Natural killer cell treated with Interleukin-12 subunit alpha and Interleukin-12 subunit beta and Interleukin-15 and Interleukin-18, amount 100 ng/mL, for 72 hours (primary cell): ENCODE measurements at regions not wholly inside any gene's neighbourhood (a gene's known extent, or its start where the extent isn't known, plus 50 kb on each side); places are given as distances from the start of the nearest gene placed in this dataset.

ENCODE experiments used
- ATAC-seq, 2 donors: fragments of 150-1000 bp; cut with Tn5 transposase in 1 of 2; sonication (Bioruptor Pico), chemical (Tn5 transposase) in 1 of 2; 2 replicates each; pipeline ENCODE4 v1.10.0; 2021
- DNase-seq: peaks from one replicate; pipeline ENCODE4 v3.0.0; 2022; ENCODE audit warnings: low spot score
- H3K27ac Mint-ChIP-seq, 2 donors: 1 replicate in 1 of 2; 2 replicates in 1 of 2; pipeline ENCODE4 v1.8.0; 2022; ENCODE audit warnings: mixed read lengths in 2 of 2, mild to moderate bottlenecking in 1 of 2, moderate library complexity in 1 of 2
- H3K27me3 Mint-ChIP-seq, 2 donors: 1 replicate in 1 of 2; 2 replicates in 1 of 2; pipeline ENCODE4 v1.8.0; 2022; ENCODE audit warnings: mixed read lengths in 2 of 2
- H3K36me3 Mint-ChIP-seq: one replicate; pipeline ENCODE4 v1.8.0; 2022; ENCODE audit warnings: mixed read lengths
- H3K4me1 Mint-ChIP-seq, 2 donors: 1 replicate in 1 of 2; 2 replicates in 1 of 2; pipeline ENCODE4 v1.8.0; 2022; ENCODE audit warnings: low read depth in 2 of 2, mixed read lengths in 2 of 2, mild to moderate bottlenecking in 1 of 2
- H3K4me3 Mint-ChIP-seq: one replicate; pipeline ENCODE4 v1.8.0; 2022; ENCODE audit warnings: mixed read lengths
- H3K9me3 Mint-ChIP-seq: 2 replicates; pipeline ENCODE4 v1.8.0; 2022; ENCODE audit warnings: mixed read lengths

- Mint-ChIP-seq H3K4me3 (no peak overlapping the region), H3K36me3 (no peaks in the 10 kb centered on the region), H3K27me3 (no peaks in the 10 kb centered on the region), H3K4me1 (no peaks in the 10 kb centered on the region), H3K9me3 (no peaks in the 10 kb centered on the region), H3K27ac (no peak overlapping the region)
- ATAC-seq (no peak), DNase-seq (no peak)
Observed at GRCh38 chr16:72554935-72555334, 383.0 kb upstream of the PMFBP1 start.

- H3K4me3 Mint-ChIP-seq, result no peak overlapping the region
Observed at GRCh38 chr16:72552654-72553053, 380.7 kb upstream of the PMFBP1 start.

GRCh38 chr16:72551649-72552048, 379.7 kb upstream of the PMFBP1 start:
- no peak overlapping the region for H3K4me3 Mint-ChIP-seq
- no peaks in the 10 kb centered on the region for H3K27me3 Mint-ChIP-seq
- no peak overlapping the region for H3K27ac Mint-ChIP-seq
- no peaks in the 10 kb centered on the region for H3K4me1 Mint-ChIP-seq
- ATAC-seq (no peak), DNase-seq (no peak)
- peaks cover 8% of the 10 kb centered on the region for H3K36me3 Mint-ChIP-seq
- H3K9me3 Mint-ChIP-seq, result no peaks in the 10 kb centered on the region

More at GRCh38 chr16:72552654-72553053, 380.7 kb upstream of the PMFBP1 start:
- Mint-ChIP-seq H3K27ac (no peak overlapping the region), H3K4me1 (no peaks in the 10 kb centered on the region), H3K9me3 (no peaks in the 10 kb centered on the region), H3K27me3 (no peaks in the 10 kb centered on the region), H3K36me3 (peaks cover 5% of the 10 kb centered on the region)
- no peak for DNase-seq
- ATAC-seq, result no peak

- no peak for DNase-seq
- Mint-ChIP-seq H3K4me3 (no peak overlapping the region), H3K27me3 (no peaks in the 10 kb centered on the region), H3K4me1 (no peaks in the 10 kb centered on the region), H3K36me3 (peaks cover 13% of the 10 kb centered on the region), H3K9me3 (peaks cover 4% of the 10 kb centered on the region), H3K27ac (no peak overlapping the region)
- ATAC-seq, result no peak
Observed at GRCh38 chr16:72549878-72550277, 377.9 kb upstream of the PMFBP1 start.

- ATAC-seq (no peak), DNase-seq (no peak)
- H3K9me3 Mint-ChIP-seq, result peaks cover 4% of the 10 kb centered on the region
- H3K4me1 Mint-ChIP-seq, result no peaks in the 10 kb centered on the region
- H3K27ac Mint-ChIP-seq, result no peak overlapping the region
- H3K27me3 Mint-ChIP-seq, result no peaks in the 10 kb centered on the region
- H3K36me3 Mint-ChIP-seq, result peaks cover 6% of the 10 kb centered on the region
- H3K4me3 Mint-ChIP-seq, result no peak overlapping the region
Observed at GRCh38 chr16:72542102-72542501, 370.1 kb upstream of the PMFBP1 start.

- DNase-seq (no peak), ATAC-seq (no peak)
- Mint-ChIP-seq H3K9me3 (no peaks in the 10 kb centered on the region), H3K27ac (no peak overlapping the region), H3K4me3 (no peak overlapping the region), H3K4me1 (no peaks in the 10 kb centered on the region), H3K36me3 (no peaks in the 10 kb centered on the region), H3K27me3 (no peaks in the 10 kb centered on the region)
Observed at GRCh38 chr16:72537664-72538063, 365.7 kb upstream of the PMFBP1 start.

GRCh38 chr16:72536723-72537435, 364.9 kb upstream of the PMFBP1 start:
- no peak overlapping the region for H3K27ac Mint-ChIP-seq
- H3K4me3 Mint-ChIP-seq, result no peak overlapping the region
- no peak for ATAC-seq
- no peaks in the 10 kb centered on the region for H3K9me3 Mint-ChIP-seq
- DNase-seq, result no peak
- H3K4me1 Mint-ChIP-seq, result no peaks in the 10 kb centered on the region
- no peaks in the 10 kb centered on the region for H3K36me3 Mint-ChIP-seq
- H3K27me3 Mint-ChIP-seq, result no peaks in the 10 kb centered on the region

GRCh38 chr16:72532906-72533410, 361.0 kb upstream of the PMFBP1 start:
- Mint-ChIP-seq H3K27me3 (peaks cover 0 to 4% of the 10 kb centered on the region in 2 donors), H3K4me3 (no peak overlapping the region), H3K9me3 (peaks cover 4% of the 10 kb centered on the region), H3K27ac (no peak overlapping the region), H3K36me3 (peaks cover 5% of the 10 kb centered on the region), H3K4me1 (no peaks in the 10 kb centered on the region)
- DNase-seq (no peak), ATAC-seq (no peak)

- Mint-ChIP-seq H3K36me3 (peaks cover 5% of the 10 kb centered on the region), H3K27me3 (peaks cover 0 to 4% of the 10 kb centered on the region in 2 donors), H3K27ac (no peak overlapping the region), H3K4me3 (no peak overlapping the region), H3K4me1 (no peaks in the 10 kb centered on the region), H3K9me3 (peaks cover 4% of the 10 kb centered on the region)
- DNase-seq (no peak), ATAC-seq (no peak)
Observed at GRCh38 chr16:72530434-72530833, 358.5 kb upstream of the PMFBP1 start.

GRCh38 chr16:72523087-72523486, 351.1 kb upstream of the PMFBP1 start:
- ATAC-seq (no peak), DNase-seq (no peak)
- Mint-ChIP-seq H3K36me3 (peaks cover under 1% of the 10 kb centered on the region), H3K27me3 (peaks cover 0 to 1% of the 10 kb centered on the region in 2 donors), H3K9me3 (no peaks in the 10 kb centered on the region), H3K27ac (no peak overlapping the region), H3K4me1 (no peaks in the 10 kb centered on the region), H3K4me3 (no peak overlapping the region)

- no peaks in the 10 kb centered on the region for H3K36me3 Mint-ChIP-seq
- H3K4me1 Mint-ChIP-seq, result no peaks in the 10 kb centered on the region
- no peaks in the 10 kb centered on the region for H3K27me3 Mint-ChIP-seq
- ATAC-seq (no peak), DNase-seq (no peak)
- no peak overlapping the region for H3K4me3 Mint-ChIP-seq
- peaks cover 3% of the 10 kb centered on the region for H3K9me3 Mint-ChIP-seq
- no peak overlapping the region for H3K27ac Mint-ChIP-seq
Observed at GRCh38 chr16:72517154-72517553, 345.2 kb upstream of the PMFBP1 start.

GRCh38 chr16:72511171-72511570, 339.2 kb upstream of the PMFBP1 start:
- Mint-ChIP-seq H3K4me3 (no peak overlapping the region), H3K9me3 (peaks cover under 1% of the 10 kb centered on the region), H3K4me1 (no peaks in the 10 kb centered on the region), H3K27ac (no peak overlapping the region), H3K36me3 (no peaks in the 10 kb centered on the region), H3K27me3 (no peaks in the 10 kb centered on the region)
- DNase-seq, result no peak
- ATAC-seq, result no peak

GRCh38 chr16:72508191-72508590, 336.2 kb upstream of the PMFBP1 start:
- H3K27me3 Mint-ChIP-seq, result no peaks in the 10 kb centered on the region

GRCh38 chr16:72502594-72503005, 330.6 kb upstream of the PMFBP1 start:
- H3K9me3 Mint-ChIP-seq, result no peaks in the 10 kb centered on the region
- DNase-seq, result no peak
- H3K36me3 Mint-ChIP-seq, result no peaks in the 10 kb centered on the region
- no peak for ATAC-seq
- no peaks in the 10 kb centered on the region for H3K4me1 Mint-ChIP-seq
- no peaks in the 10 kb centered on the region for H3K27me3 Mint-ChIP-seq
- H3K4me3 Mint-ChIP-seq, result no peak overlapping the region
- H3K27ac Mint-ChIP-seq, result no peak overlapping the region

More at GRCh38 chr16:72508191-72508590, 336.2 kb upstream of the PMFBP1 start:
- no peaks in the 10 kb centered on the region for H3K36me3 Mint-ChIP-seq
- H3K27ac Mint-ChIP-seq, result no peak overlapping the region
- DNase-seq, result no peak
- no peaks in the 10 kb centered on the region for H3K4me1 Mint-ChIP-seq
- H3K4me3 Mint-ChIP-seq, result no peak overlapping the region
- ATAC-seq, result no peak
- no peaks in the 10 kb centered on the region for H3K9me3 Mint-ChIP-seq
